ENCODE measurements at regions not wholly inside any gene's neighbourhood (a gene's known extent, or its start where the extent isn't known, plus 50 kb on each side); places are given as distances from the start of the nearest gene placed in this dataset.

GRCh38 chr2:181823405-181823804, 68.1 kb upstream of the ITPRID2 start:
- TF ChIP-seq POLR2A (IDR thresholded peaks at IDR 0.05; ENCODE audit: low read depth, low read length) (no peak), SPI1 (IDR thresholded peaks at IDR 0.05; ENCODE audit: low read depth, low read length) (no peak), TAF1 (IDR thresholded peaks at IDR 0.05; ENCODE audit: low read depth, low read length) (no peak), POLR2AphosphoS5 (IDR thresholded peaks at IDR 0.05; ENCODE audit: low read depth, low read length) (no peak)

Measured in GM12891 (cell line).